PC-3 (cell line): ENCODE measurements at regions not wholly inside any gene's neighbourhood (a gene's known extent, or its start where the extent isn't known, plus 50 kb on each side); places are given as distances from the start of the nearest gene placed in this dataset.

Experiments
- CTCF ChIP-seq: fragments of 300-600 bp; sonication (generic); conservative IDR thresholded peaks from 2 replicates; pipeline ENCODE4 v1.5.1; 2017; ENCODE audit warnings: antibody characterized with exemption, low read depth, mild to moderate bottlenecking, low read length
- EZH2phosphoT487 ChIP-seq: fragments of 300-600 bp; sonication (generic); IDR thresholded peaks from 2 replicates; pipeline ENCODE4 v1.6.1; 2018; ENCODE audit warnings: mild to moderate bottlenecking, antibody characterized with exemption, low read length, borderline replicate concordance

- TF ChIP-seq CTCF (no peak), EZH2phosphoT487 (no peak)
These were observed 409.4 kb downstream of the UBE2NL start for GRCh38 chrX:144293229-144293628.
